Endodermal cell (in vitro differentiated cells): ENCODE measurements at regions not wholly inside any gene's neighbourhood (a gene's known extent, or its start where the extent isn't known, plus 50 kb on each side); places are given as distances from the start of the nearest gene placed in this dataset.

ENCODE experiments used
- DNase-seq: peaks from one replicate; pipeline ENCODE4 v3.0.0-alpha.2; 2017
- H3K27ac ChIP-seq: 2 replicates; pipeline ENCODE4 v1.5.1; 2013; ENCODE audit warnings: mild to moderate bottlenecking, low read depth, low read length, moderate library complexity
- H3K27me3 ChIP-seq: 2 replicates; pipeline ENCODE4 v1.6.1; 2013; ENCODE audit warnings: mild to moderate bottlenecking, low read length, moderate library complexity; ENCODE audit not compliant: insufficient read depth, control insufficient read depth, poor library complexity, severe bottlenecking
- H3K36me3 ChIP-seq: 2 replicates; pipeline ENCODE4 v1.7.0; 2013; ENCODE audit warnings: mild to moderate bottlenecking, low read length, moderate library complexity; ENCODE audit not compliant: control insufficient read depth, insufficient read depth
- H3K4me1 ChIP-seq: one replicate; pipeline ENCODE4 v1.7.0; 2013; ENCODE audit warnings: low read length; ENCODE audit not compliant: control insufficient read depth, insufficient read depth
- H3K4me3 ChIP-seq: 2 replicates; pipeline ENCODE4 v1.5.1; 2013; ENCODE audit warnings: mild to moderate bottlenecking, low read length, moderate library complexity
- H3K9ac ChIP-seq: 2 replicates; pipeline ENCODE4 v1.6.1; 2013; ENCODE audit warnings: mild to moderate bottlenecking, low read length, moderate library complexity; ENCODE audit not compliant: poor library complexity, severe bottlenecking; ENCODE audit errors: extremely low read depth
- H3K9me3 ChIP-seq: 2 replicates; pipeline ENCODE4 v1.6.1; 2013; ENCODE audit warnings: mild to moderate bottlenecking, low read length, moderate library complexity; ENCODE audit not compliant: control insufficient read depth
- H3K27ac Mint-ChIP-seq: 2 replicates; pipeline ENCODE4 v1.8.0; 2020; ENCODE audit warnings: mixed read lengths
- H3K27me3 Mint-ChIP-seq: 2 replicates; pipeline ENCODE4 v1.8.0; 2021; ENCODE audit warnings: mild to moderate bottlenecking, mixed read lengths; ENCODE audit not compliant: insufficient read depth
- H3K36me3 Mint-ChIP-seq: 2 replicates; pipeline ENCODE4 v1.8.0; 2020; ENCODE audit warnings: low read depth, mixed read lengths
- H3K4me1 Mint-ChIP-seq: 2 replicates; pipeline ENCODE4 v1.8.0; 2020; ENCODE audit warnings: mixed read lengths
- H3K4me3 Mint-ChIP-seq: 2 replicates; pipeline ENCODE4 v1.8.0; 2020; ENCODE audit warnings: mild to moderate bottlenecking, moderate library complexity, mixed read lengths
- H3K9me3 Mint-ChIP-seq: 2 replicates; pipeline ENCODE4 v1.8.0; 2020; ENCODE audit warnings: mild to moderate bottlenecking, mixed read lengths
- WGBS, 2 experiments: methylation state at CpG; one replicate each; pipeline versions ENCODE4 v1.1.5 to v1.1.7; 2013; ENCODE audit warnings: missing lambda C conversion rate in 2 of 2, mixed read lengths in 1 of 2; ENCODE audit not compliant: insufficient coverage in 1 of 2, insufficient read length in 1 of 2; 5-methylcytosine and 5-hydroxymethylcytosine counted together
- TF ChIP-seq, protein P1 (sequence below): fragments of 200-600 bp; sonication (generic); conservative IDR thresholded peaks from 2 replicates; pipeline ENCODE4 v1.5.0; 2021; ENCODE audit warnings: antibody characterized with exemption, mild to moderate bottlenecking

DNA sequence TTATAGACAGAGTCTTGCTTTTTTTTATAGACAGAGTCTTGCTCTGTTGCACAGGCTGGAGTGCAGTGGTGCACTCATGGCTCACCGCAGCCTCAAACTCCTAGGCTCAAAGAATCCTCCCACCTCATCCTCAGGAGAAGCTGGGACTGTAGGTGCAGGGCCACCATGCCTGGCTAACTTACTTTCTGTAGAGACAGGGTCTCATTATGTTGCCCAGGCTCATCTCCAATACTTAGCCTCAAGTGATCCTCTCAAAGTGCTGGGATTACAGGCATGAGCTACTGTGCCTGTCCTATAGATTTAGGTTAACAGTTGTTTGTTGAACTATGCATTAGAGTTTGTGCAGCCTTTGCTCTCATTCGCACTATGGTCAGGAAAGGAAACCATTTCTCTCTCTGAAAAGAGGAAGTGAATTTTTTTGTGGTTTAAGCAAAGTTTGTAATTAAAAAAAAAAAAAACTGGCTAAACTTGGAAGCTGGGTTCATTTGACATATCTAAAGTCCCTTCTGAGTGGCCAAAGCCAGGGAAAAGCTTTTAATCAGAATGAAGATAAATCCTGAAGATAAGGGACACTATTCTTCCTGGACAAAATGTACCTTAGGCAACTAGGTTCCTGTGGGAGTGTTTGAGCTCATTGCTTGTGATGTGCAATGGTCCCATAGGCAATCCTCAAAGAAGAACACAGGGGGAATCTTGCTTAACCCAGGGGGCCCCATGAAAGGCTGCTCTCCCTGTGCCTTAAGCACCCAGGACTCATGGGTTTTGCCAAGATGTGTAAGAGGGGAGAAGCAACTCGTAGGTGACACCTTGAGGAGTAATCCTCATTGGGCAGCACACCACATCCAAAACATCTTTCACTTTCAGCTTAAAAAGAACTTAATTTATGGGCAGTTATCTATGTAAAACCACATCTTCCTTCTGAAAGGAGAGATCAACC, 201.7 kb downstream of the MREG start:
- H3K36me3 Mint-ChIP-seq: no peaks in the 10 kb centered on the region
- Histone ChIP-seq H3K9ac (no peak overlapping the region), H3K36me3 (no peaks in the 10 kb centered on the region), H3K4me3 (no peak overlapping the region), H3K27me3 (no peaks in the 10 kb centered on the region), H3K9me3 (no peaks in the 10 kb centered on the region), H3K4me1 (peaks cover 7% of the 10 kb centered on the region), H3K27ac (no peak overlapping the region)
- no peaks in the 10 kb centered on the region for H3K9me3 Mint-ChIP-seq
- H3K4me3 Mint-ChIP-seq: no peak overlapping the region
- no peak for DNase-seq
- TF ChIP-seq, protein P1, sequence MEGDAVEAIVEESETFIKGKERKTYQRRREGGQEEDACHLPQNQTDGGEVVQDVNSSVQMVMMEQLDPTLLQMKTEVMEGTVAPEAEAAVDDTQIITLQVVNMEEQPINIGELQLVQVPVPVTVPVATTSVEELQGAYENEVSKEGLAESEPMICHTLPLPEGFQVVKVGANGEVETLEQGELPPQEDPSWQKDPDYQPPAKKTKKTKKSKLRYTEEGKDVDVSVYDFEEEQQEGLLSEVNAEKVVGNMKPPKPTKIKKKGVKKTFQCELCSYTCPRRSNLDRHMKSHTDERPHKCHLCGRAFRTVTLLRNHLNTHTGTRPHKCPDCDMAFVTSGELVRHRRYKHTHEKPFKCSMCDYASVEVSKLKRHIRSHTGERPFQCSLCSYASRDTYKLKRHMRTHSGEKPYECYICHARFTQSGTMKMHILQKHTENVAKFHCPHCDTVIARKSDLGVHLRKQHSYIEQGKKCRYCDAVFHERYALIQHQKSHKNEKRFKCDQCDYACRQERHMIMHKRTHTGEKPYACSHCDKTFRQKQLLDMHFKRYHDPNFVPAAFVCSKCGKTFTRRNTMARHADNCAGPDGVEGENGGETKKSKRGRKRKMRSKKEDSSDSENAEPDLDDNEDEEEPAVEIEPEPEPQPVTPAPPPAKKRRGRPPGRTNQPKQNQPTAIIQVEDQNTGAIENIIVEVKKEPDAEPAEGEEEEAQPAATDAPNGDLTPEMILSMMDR: no peak
- no peak overlapping the region for H3K27ac Mint-ChIP-seq
- H3K27me3 Mint-ChIP-seq: no peaks in the 10 kb centered on the region
- 90 to 92% methylated on average over 2 to 3 of the region's 3 CpGs for WGBS, 2 experiments
- H3K4me1 Mint-ChIP-seq: peaks cover 46% of the 10 kb centered on the region

DNA sequence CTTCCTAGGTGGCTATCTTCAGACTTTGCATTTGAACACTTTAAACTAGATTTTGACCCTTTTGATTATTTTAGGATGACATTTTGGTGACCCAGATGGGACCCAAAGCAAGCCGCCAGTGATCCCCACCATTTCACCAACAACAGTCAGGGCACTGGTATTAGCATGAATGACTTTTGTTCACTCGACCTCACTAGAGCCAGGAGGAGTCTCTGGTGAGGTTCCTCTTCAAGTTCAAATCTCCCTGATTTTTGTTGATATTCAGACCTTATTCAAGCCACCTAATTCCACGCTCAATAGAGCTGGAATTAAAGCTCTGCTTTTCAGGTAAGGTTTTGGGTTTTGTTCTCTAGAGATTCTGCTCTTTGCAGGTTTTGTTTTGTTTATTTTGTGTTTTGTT, 202.3 kb downstream of the MREG start:
- peaks cover 7% of the 10 kb centered on the region for H3K4me1 ChIP-seq
- H3K9ac ChIP-seq: no peak overlapping the region
- no peaks in the 10 kb centered on the region for H3K36me3 ChIP-seq
- Mint-ChIP-seq H3K4me1 (peaks cover 39% of the 10 kb centered on the region), H3K36me3 (no peaks in the 10 kb centered on the region), H3K4me3 (no peak overlapping the region), H3K27me3 (no peaks in the 10 kb centered on the region), H3K27ac (no peak overlapping the region), H3K9me3 (no peaks in the 10 kb centered on the region)
- TF ChIP-seq, protein P1: no peak
- 87 to 94% methylated on average over 3 of the region's 3 CpGs for WGBS, 2 experiments
- no peak for DNase-seq
- no peaks in the 10 kb centered on the region for H3K9me3 ChIP-seq
- H3K4me3 ChIP-seq: no peak overlapping the region
- H3K27ac ChIP-seq: no peak overlapping the region
- no peaks in the 10 kb centered on the region for H3K27me3 ChIP-seq

- H3K4me1 ChIP-seq: peaks cover 7% of the 10 kb centered on the region
- Mint-ChIP-seq H3K36me3 (peaks cover 5% of the 10 kb centered on the region), H3K27ac (peak overlapping the region; percentile 62), H3K4me1 (peaks cover 38% of the 10 kb centered on the region), H3K27me3 (no peaks in the 10 kb centered on the region), H3K4me3 (no peak overlapping the region), H3K9me3 (no peaks in the 10 kb centered on the region)
- TF ChIP-seq, protein P1: peak; percentile 78
- H3K36me3 ChIP-seq: no peaks in the 10 kb centered on the region
- DNase-seq: no peak
- no peak overlapping the region for H3K4me3 ChIP-seq
- no peaks in the 10 kb centered on the region for H3K9me3 ChIP-seq
- H3K27ac ChIP-seq: no peak overlapping the region
- H3K27me3 ChIP-seq: no peaks in the 10 kb centered on the region
- WGBS, 2 experiments: 76% methylated on average over 1 of the region's 1 CpG; no CpG with 5 or more reads in 1 of the 2 experiments
- H3K9ac ChIP-seq: no peak overlapping the region
Observed at GRCh38 chr2:215808996-215809395, 204.4 kb downstream of the MREG start.
